Erythroblast (primary cell): ENCODE measurements at regions not wholly inside any gene's neighbourhood (a gene's known extent, or its start where the extent isn't known, plus 50 kb on each side); places are given as distances from the start of the nearest gene placed in this dataset.

Experiments used
- GATA1 ChIP-seq: IDR thresholded peaks from 2 replicates; pipeline ENCODE4 v1.6.1; 2011; ENCODE audit warnings: low read depth, mild to moderate bottlenecking, control low read depth, low read length, moderate library complexity
- POLR2A ChIP-seq: IDR thresholded peaks from 2 replicates; pipeline ENCODE4 v1.6.1; 2011; ENCODE audit warnings: mild to moderate bottlenecking, low read length

GRCh38 chr1:81420760-81421159 is 380.0 kb upstream of the ADGRL2 start:
- TF ChIP-seq POLR2A, result no peak
- TF ChIP-seq GATA1, result no peak
